MM.1S (cell line): ENCODE measurements at regions not wholly inside any gene's neighbourhood (a gene's known extent, or its start where the extent isn't known, plus 50 kb on each side); places are given as distances from the start of the nearest gene placed in this dataset.

Experiments
- DNase-seq: peaks from one replicate; pipeline ENCODE4 v3.0.0-alpha.2; 2015
- H2AFZ ChIP-seq: fragments of 300-600 bp; sonication (generic); 2 replicates; pipeline ENCODE4 v1.6.0; 2016; ENCODE audit warnings: antibody characterized with exemption, low read length
- H3F3A ChIP-seq: fragments of 300-600 bp; sonication (generic); 2 replicates; pipeline ENCODE4 v1.6.1; 2016; ENCODE audit warnings: mild to moderate bottlenecking, antibody characterized with exemption, low read length, moderate library complexity, mixed read lengths; ENCODE audit not compliant: insufficient read depth
- H3K27ac ChIP-seq: fragments of 300-600 bp; sonication (generic); 2 replicates; pipeline ENCODE4 v1.5.1; 2016; ENCODE audit warnings: mild to moderate bottlenecking, low read length
- H3K27me3 ChIP-seq: fragments of 300-600 bp; sonication (generic); replicated peaks from 2 replicates; pipeline ENCODE4 v1.6.0; 2016; ENCODE audit warnings: low read length; ENCODE audit not compliant: insufficient read depth
- H3K36me3 ChIP-seq: fragments of 300-600 bp; sonication (generic); replicated peaks from 2 replicates; pipeline ENCODE4 v1.6.1; 2016; ENCODE audit warnings: mild to moderate bottlenecking, low read length, mixed read lengths; ENCODE audit not compliant: insufficient read depth
- H3K4me1 ChIP-seq: fragments of 300-600 bp; sonication (generic); 2 replicates; pipeline ENCODE4 v1.6.1; 2016; ENCODE audit warnings: low read length, mixed read lengths
- H3K4me2 ChIP-seq: fragments of 300-600 bp; sonication (generic); 2 replicates; pipeline ENCODE4 v1.6.0; 2016; ENCODE audit warnings: low read depth, low read length
- H3K4me3 ChIP-seq: fragments of 300-600 bp; sonication (generic); 2 replicates; pipeline ENCODE4 v1.5.1; 2016; ENCODE audit warnings: low read length, mixed read lengths
- H3K79me2 ChIP-seq: fragments of 300-600 bp; sonication (generic); 2 replicates; pipeline ENCODE4 v1.6.1; 2016; ENCODE audit warnings: mixed run types, low read length, mixed read lengths
- H3K9ac ChIP-seq: fragments of 300-600 bp; sonication (generic); 2 replicates; pipeline ENCODE4 v1.6.1; 2016; ENCODE audit warnings: low read length, mixed read lengths
- H3K9me2 ChIP-seq: fragments of 300-600 bp; sonication (generic); replicated peaks from 2 replicates; pipeline ENCODE4 v1.6.1; 2016; ENCODE audit warnings: mild to moderate bottlenecking, low read length, mixed read lengths; ENCODE audit not compliant: insufficient read depth
- H3K9me3 ChIP-seq: fragments of 300-600 bp; sonication (generic); replicated peaks from 2 replicates; pipeline ENCODE4 v1.6.1; 2016; ENCODE audit warnings: mild to moderate bottlenecking, low read length, mixed read lengths; ENCODE audit not compliant: insufficient read depth
- H4K20me1 ChIP-seq: fragments of 300-600 bp; sonication (generic); 2 replicates; pipeline ENCODE4 v1.6.1; 2016; ENCODE audit warnings: mild to moderate bottlenecking, low read length, moderate library complexity, mixed read lengths; ENCODE audit not compliant: insufficient read depth
- CTCF ChIP-seq: fragments of 300-600 bp; sonication (generic); IDR thresholded peaks from 2 replicates; pipeline ENCODE4 v1.5.1; 2016; ENCODE audit warnings: antibody characterized with exemption, low read length, mixed read lengths
- EZH2 ChIP-seq: fragments of 300-600 bp; sonication (generic); optimal IDR thresholded peaks from 2 replicates; pipeline ENCODE3; 2017; ENCODE audit warnings: low read depth, mild to moderate bottlenecking, antibody characterized with exemption, low read length, mixed read lengths
- EZH2phosphoT487 ChIP-seq: fragments of 300-600 bp; sonication (generic); IDR thresholded peaks from 2 replicates; pipeline ENCODE4 v1.6.1; 2018; ENCODE audit warnings: antibody characterized with exemption, low read length

GRCh38 chr2:33730804-33731203, 131.7 kb upstream of the FAM98A start:
- Histone ChIP-seq H3K79me2 (no peaks in the 10 kb centered on the region), H3K9me3 (no peaks in the 10 kb centered on the region), H4K20me1 (no peaks in the 10 kb centered on the region), H3K4me2 (no peak overlapping the region), H3K9me2 (no peaks in the 10 kb centered on the region), H2AFZ (no peak overlapping the region), H3K36me3 (no peaks in the 10 kb centered on the region), H3K27me3 (no peaks in the 10 kb centered on the region), H3K9ac (no peak overlapping the region), H3K4me3 (no peak overlapping the region), H3K27ac (no peak overlapping the region), H3K4me1 (no peaks in the 10 kb centered on the region), H3F3A (no peaks in the 10 kb centered on the region)
- DNase-seq = no peak
- TF ChIP-seq EZH2 (no peak), CTCF (no peak), EZH2phosphoT487 (no peak)

DNA sequence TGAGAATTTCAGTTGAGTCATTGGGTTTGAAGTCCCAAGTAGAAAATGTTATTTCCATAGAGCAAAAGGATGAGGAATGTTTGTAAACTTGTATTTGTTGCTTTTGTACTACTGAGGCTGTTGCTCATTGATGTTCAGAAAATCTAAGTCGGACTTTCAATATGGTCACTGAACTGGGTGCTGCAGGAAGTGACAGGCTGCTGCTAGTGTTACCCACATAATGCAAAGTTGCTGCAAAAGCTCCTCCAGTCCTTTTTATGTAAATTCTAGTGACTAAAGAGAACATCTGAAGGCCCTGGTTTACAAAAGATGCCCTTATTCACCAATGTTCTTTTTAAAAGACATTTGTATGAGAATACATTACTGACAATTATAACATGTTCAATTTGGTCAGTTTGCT, 131.1 kb upstream of the FAM98A start:
- Histone ChIP-seq H3K4me1 (no peaks in the 10 kb centered on the region), H3K9me3 (no peaks in the 10 kb centered on the region), H2AFZ (no peak overlapping the region), H4K20me1 (no peaks in the 10 kb centered on the region), H3K4me2 (no peak overlapping the region), H3K9me2 (no peaks in the 10 kb centered on the region), H3K79me2 (no peaks in the 10 kb centered on the region), H3K27me3 (no peaks in the 10 kb centered on the region), H3K27ac (no peak overlapping the region), H3K9ac (no peak overlapping the region), H3F3A (no peaks in the 10 kb centered on the region), H3K4me3 (no peak overlapping the region), H3K36me3 (no peaks in the 10 kb centered on the region)
- no peak for TF ChIP-seq CTCF
- TF ChIP-seq EZH2 = no peak
- no peak for TF ChIP-seq EZH2phosphoT487
- DNase-seq = no peak

DNA sequence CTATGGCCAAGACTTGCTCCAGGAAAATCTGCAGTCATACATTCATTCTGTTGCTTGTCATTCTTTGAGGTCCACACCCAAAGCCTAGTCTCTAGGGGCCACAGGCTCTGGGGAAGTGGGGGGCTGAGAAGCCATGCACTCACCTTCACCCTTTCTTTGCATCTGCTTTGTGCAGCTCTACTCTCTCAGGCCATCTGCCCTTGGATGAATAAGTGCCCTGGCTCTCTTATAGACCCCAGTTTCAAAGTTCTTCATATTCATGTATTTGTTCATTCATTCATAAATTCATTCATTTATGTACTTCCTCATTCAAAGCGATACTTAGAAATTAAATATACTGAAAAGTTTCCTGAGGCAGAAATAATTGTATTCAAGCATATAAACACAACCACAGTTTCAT, 130.3 kb upstream of the FAM98A start:
- no peaks in the 10 kb centered on the region for H3K79me2 ChIP-seq
- no peaks in the 10 kb centered on the region for H3K36me3 ChIP-seq
- H3K4me3 ChIP-seq = no peak overlapping the region
- no peaks in the 10 kb centered on the region for H3K4me1 ChIP-seq
- no peaks in the 10 kb centered on the region for H4K20me1 ChIP-seq
- H3K9ac ChIP-seq = no peak overlapping the region
- no peak overlapping the region for H2AFZ ChIP-seq
- no peaks in the 10 kb centered on the region for H3K9me3 ChIP-seq
- no peaks in the 10 kb centered on the region for H3F3A ChIP-seq
- H3K27me3 ChIP-seq = no peaks in the 10 kb centered on the region
- H3K27ac ChIP-seq = no peak overlapping the region
- no peaks in the 10 kb centered on the region for H3K9me2 ChIP-seq
- no peak overlapping the region for H3K4me2 ChIP-seq
- no peak for DNase-seq
- TF ChIP-seq EZH2 = no peak
- no peak for TF ChIP-seq CTCF
- TF ChIP-seq EZH2phosphoT487 = no peak

GRCh38 chr2:33728106-33728505, 129.0 kb upstream of the FAM98A start:
- H3K79me2 ChIP-seq = no peaks in the 10 kb centered on the region
- H3F3A ChIP-seq = no peaks in the 10 kb centered on the region
- no peak overlapping the region for H3K27ac ChIP-seq
- H3K4me3 ChIP-seq = no peak overlapping the region
- no peak overlapping the region for H3K9ac ChIP-seq
- H3K4me2 ChIP-seq = no peak overlapping the region
- H3K9me3 ChIP-seq = no peaks in the 10 kb centered on the region
- H4K20me1 ChIP-seq = no peaks in the 10 kb centered on the region
- no peak overlapping the region for H2AFZ ChIP-seq
- DNase-seq = no peak
- no peaks in the 10 kb centered on the region for H3K4me1 ChIP-seq
- no peaks in the 10 kb centered on the region for H3K9me2 ChIP-seq
- no peaks in the 10 kb centered on the region for H3K27me3 ChIP-seq
- no peaks in the 10 kb centered on the region for H3K36me3 ChIP-seq
- no peak for TF ChIP-seq CTCF
- TF ChIP-seq EZH2 = no peak
- TF ChIP-seq EZH2phosphoT487 = no peak
